ENCODE measurements at regions not wholly inside any gene's neighbourhood (a gene's known extent, or its start where the extent isn't known, plus 50 kb on each side); places are given as distances from the start of the nearest gene placed in this dataset.
"Not testable (repeated sequence)": the region's sequence is repeated elsewhere in the genome, so short reads cannot be mapped to it uniquely, and the experiment has no call there.

DNA sequence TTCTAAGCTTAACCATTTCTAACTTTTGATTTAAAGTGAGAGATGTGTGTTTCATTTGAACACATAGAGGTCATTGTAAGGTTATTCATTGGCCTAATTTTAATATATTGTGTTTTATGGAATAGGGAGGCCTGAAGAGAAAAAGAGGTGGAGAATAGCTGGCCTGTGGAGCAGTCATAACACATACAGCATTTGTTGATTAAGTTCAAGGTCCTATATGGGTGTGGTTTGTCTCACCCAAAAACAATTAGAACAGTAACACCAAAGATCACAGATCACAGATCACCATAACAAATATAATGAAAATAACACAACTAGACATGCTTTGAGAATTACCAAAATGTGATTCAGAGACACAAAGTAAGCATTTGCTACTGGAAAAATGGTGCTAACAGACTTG lies 252.4 kb upstream of the SPOPL start:
- Histone ChIP-seq H3K9me3 (no peaks in the 10 kb centered on the region), H3K36me3 (no peaks in the 10 kb centered on the region), H3K27ac (no peak overlapping the region), H3K4me1 (no peaks in the 10 kb centered on the region), H3K27me3 (no peaks in the 10 kb centered on the region), H3K4me3 (no peak overlapping the region)
- DNase-seq (ENCODE audit: low spot score) = no peak
- TF ChIP-seq, protein P1, sequence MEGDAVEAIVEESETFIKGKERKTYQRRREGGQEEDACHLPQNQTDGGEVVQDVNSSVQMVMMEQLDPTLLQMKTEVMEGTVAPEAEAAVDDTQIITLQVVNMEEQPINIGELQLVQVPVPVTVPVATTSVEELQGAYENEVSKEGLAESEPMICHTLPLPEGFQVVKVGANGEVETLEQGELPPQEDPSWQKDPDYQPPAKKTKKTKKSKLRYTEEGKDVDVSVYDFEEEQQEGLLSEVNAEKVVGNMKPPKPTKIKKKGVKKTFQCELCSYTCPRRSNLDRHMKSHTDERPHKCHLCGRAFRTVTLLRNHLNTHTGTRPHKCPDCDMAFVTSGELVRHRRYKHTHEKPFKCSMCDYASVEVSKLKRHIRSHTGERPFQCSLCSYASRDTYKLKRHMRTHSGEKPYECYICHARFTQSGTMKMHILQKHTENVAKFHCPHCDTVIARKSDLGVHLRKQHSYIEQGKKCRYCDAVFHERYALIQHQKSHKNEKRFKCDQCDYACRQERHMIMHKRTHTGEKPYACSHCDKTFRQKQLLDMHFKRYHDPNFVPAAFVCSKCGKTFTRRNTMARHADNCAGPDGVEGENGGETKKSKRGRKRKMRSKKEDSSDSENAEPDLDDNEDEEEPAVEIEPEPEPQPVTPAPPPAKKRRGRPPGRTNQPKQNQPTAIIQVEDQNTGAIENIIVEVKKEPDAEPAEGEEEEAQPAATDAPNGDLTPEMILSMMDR (IDR thresholded peaks at IDR 0.05) = no peak

DNA sequence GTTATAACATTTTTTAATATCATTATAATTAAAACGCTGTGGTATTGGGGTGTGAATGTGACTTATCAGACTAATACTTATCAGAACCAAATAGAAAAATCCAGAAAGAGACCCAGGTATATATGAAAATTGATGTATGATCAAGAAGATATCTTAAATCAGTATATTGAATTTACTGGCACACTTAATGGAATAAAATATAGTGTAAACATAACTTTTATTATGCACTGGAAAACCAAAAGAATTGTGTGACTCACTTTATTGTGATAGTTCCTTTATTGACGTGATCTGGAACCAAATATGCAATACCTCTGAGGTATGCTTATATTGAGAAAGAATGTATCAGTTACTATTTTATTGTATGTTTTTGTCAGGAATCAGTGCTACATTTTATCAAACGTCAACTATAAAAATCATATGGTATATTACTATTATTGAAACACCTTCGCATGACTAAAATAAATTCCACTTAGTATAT lies 250.7 kb upstream of the SPOPL start:
- not testable (repeated sequence) for H3K27me3 ChIP-seq; H3K4me1 ChIP-seq; H3K9me3 ChIP-seq; H3K36me3 ChIP-seq; DNase-seq (ENCODE audit: low spot score); H3K27ac ChIP-seq; H3K4me3 ChIP-seq

DNA sequence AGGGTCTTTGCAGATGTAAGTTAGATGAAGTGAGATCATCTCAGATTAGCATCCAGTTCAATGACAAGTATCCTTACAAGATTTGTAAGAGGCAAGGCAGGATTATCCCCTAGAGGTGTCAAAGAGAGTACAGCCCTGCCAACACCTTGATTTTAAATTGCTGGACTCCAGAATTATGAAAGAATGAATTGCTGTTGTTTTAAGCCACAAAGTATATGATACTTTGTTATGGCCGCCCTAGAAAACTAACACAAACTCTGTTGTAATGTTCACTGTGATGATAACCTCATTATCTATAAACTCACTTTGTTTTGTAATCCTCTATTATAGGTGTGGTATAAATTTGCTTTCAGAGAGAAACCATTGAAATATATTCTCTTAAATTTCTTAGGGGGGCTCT lies 249.0 kb upstream of the SPOPL start:
- Histone ChIP-seq H3K9me3 (no peaks in the 10 kb centered on the region), H3K27ac (no peak overlapping the region), H3K27me3 (no peaks in the 10 kb centered on the region), H3K4me3 (no peak overlapping the region), H3K4me1 (no peaks in the 10 kb centered on the region), H3K36me3 (no peaks in the 10 kb centered on the region)
- no peak for DNase-seq (ENCODE audit: low spot score)
- TF ChIP-seq, protein P1 (IDR thresholded peaks at IDR 0.05) = no peak

DNA sequence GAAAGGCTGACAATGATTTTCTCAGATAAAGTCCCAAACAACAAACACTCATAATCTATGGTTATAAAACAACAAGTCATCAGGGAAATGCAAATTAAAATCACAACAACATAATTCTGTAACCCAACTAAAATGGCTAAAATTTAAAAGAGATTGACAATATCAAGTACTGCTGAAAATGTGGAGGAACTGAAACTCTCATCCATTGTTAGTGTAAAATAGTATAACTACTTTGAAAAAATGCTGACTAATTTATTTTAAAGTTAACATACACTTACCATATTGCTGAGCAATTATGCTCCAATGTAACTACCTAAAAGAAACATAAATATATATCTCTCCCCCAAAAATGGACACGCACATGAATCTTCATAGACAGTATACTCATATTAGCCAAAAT lies 245.9 kb upstream of the SPOPL start:
- H3K27me3 ChIP-seq = no peaks in the 10 kb centered on the region
- TF ChIP-seq, protein P1 (IDR thresholded peaks at IDR 0.05) = no peak
- no peaks in the 10 kb centered on the region for H3K9me3 ChIP-seq
- DNase-seq (ENCODE audit: low spot score) = no peak
- no peak overlapping the region for H3K4me3 ChIP-seq
- H3K27ac ChIP-seq = no peak overlapping the region
- no peaks in the 10 kb centered on the region for H3K4me1 ChIP-seq
- H3K36me3 ChIP-seq = no peaks in the 10 kb centered on the region

DNA sequence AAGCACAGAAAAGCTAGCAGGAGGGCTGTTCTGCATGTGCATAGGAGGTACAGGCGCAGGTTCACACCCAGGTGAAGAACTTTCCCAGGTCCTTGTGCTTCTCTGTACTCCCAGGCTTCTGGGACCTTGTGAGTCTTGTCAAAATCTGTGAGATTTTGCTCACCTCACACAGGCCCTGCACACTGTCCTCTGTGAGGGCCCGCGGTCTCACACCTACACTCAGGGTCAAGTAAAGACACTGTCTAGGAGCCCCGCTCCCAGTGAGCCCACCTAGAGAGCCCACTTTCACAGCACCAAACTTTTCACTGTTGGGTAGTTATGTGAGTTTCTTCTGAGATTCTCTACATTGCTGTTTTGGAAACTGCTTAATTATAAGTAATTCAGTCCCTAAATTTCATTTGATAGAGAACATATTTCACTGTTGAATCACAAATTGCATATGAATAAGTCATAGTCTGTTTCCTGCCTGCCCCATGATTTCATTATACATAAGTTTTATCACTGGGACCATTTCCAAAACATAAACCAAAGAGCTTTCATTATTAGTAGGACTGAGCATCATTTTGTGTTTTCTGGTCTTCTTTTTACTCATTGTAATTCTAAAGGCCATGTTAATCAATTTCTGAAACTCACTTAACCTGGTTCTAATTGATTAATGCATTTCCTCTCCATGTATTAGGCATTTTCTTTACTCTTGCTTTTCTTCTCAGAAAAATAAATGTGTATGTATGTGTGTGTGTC lies 234.2 kb upstream of the SPOPL start:
- DNase-seq (ENCODE audit: low spot score) = no peak
- no peak overlapping the region for H3K4me3 ChIP-seq
- H3K27ac ChIP-seq = no peak overlapping the region
- no peaks in the 10 kb centered on the region for H3K36me3 ChIP-seq
- H3K4me1 ChIP-seq = no peaks in the 10 kb centered on the region
- TF ChIP-seq, protein P1 (IDR thresholded peaks at IDR 0.05) = no peak
- H3K27me3 ChIP-seq = no peaks in the 10 kb centered on the region
- H3K9me3 ChIP-seq = peaks cover 0 to 9% of the 10 kb centered on the region in 2 donors

DNA sequence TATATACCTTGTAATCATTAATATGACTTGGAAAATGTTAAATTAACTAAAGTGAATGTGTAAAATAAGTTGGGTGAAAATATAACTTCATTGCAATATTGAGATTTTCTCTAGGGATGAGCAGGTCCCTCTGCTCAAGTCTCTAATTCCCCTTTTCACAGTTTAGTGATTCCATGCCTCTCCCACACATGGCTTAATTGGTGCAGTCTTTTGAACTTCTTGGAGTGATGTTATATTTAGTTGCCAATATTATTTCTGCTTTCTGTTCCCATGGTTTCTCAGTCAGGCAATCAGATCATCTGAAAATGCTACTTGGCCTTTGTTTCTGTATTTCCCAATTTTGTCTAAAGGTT lies 233.7 kb upstream of the SPOPL start:
- Histone ChIP-seq H3K27ac (no peak overlapping the region), H3K9me3 (peaks cover 0 to 3% of the 10 kb centered on the region in 2 donors), H3K4me1 (no peaks in the 10 kb centered on the region), H3K36me3 (no peaks in the 10 kb centered on the region), H3K27me3 (no peaks in the 10 kb centered on the region), H3K4me3 (no peak overlapping the region)
- DNase-seq (ENCODE audit: low spot score) = no peak
- TF ChIP-seq, protein P1 (IDR thresholded peaks at IDR 0.05) = no peak
